ENCODE measurements at regions not wholly inside any gene's neighbourhood (a gene's known extent, or its start where the extent isn't known, plus 50 kb on each side); places are given as distances from the start of the nearest gene placed in this dataset.

GRCh38 chr7:46885167-46885566 is 696.7 kb downstream of the TNS3 start:
- BruUV-seq (replicated peaks) = no TSS peak

More at GRCh38 chr7:46885167-46885566, 696.7 kb downstream of the TNS3 start:
- H3K4me1 ChIP-seq (ENCODE audit: control insufficient read depth in 1 of 2, insufficient read depth in 2 of 2, low read length in 2 of 2) = peaks cover 6 to 12% of the 10 kb centered on the region in 2 experiments; a peak in 3 of 4 replicates
- ChIA-PET RAD21 (ENCODE audit: low non-redundant PET in 1 of 2, low total read pairs in 2 of 2, uncharacterized antibody in 2 of 2, unreplicated experiment in 2 of 2) (no interaction called here), POLR2A (no interaction called here), CTCF (no interaction called here)
- H3K4me3 ChIP-seq (replicated peaks in 1 of 2; ENCODE audit: low read depth in 1 of 2, low read length in 2 of 2) = no peak overlapping the region
- H2AFZ ChIP-seq (ENCODE audit: low read depth, low read length, poor library complexity, severe bottlenecking) = no peak overlapping the region
- TF ChIP-seq POLR2AphosphoS5 (IDR thresholded peaks at IDR 0.05; ENCODE audit: low read depth, low read length) (no peak), JUND (IDR thresholded peaks at IDR 0.05) (no peak), FOSL1 (IDR thresholded peaks at IDR 0.05; ENCODE audit: low read depth) (no peak), EZH2phosphoT487 (IDR thresholded peaks at IDR 0.05; ENCODE audit: borderline replicate concordance) (no peak), CBX3 (IDR thresholded peaks at IDR 0.05; ENCODE audit: low read depth) (no peak), EZH2 (IDR thresholded peaks at IDR 0.05) (no peak), CTCF (IDR thresholded peaks at IDR 0.05 in 2 of 3, conservative IDR thresholded peaks at IDR 0.05 in 1 of 3; ENCODE audit: borderline replicate concordance in 1 of 3, insufficient read depth in 1 of 3, low read depth in 2 of 3, low read length in 2 of 3) (no peak)
- H3K4me2 ChIP-seq (ENCODE audit: low read length) = no peak overlapping the region
- H3K36me3 ChIP-seq (ENCODE audit: control insufficient read depth in 1 of 2, insufficient read depth in 2 of 2, low read length in 2 of 2) = no peaks in the 10 kb centered on the region
- H3K27me3 ChIP-seq (ENCODE audit: insufficient read depth, low read length) = no peaks in the 10 kb centered on the region
- no peaks in the 10 kb centered on the region for H3K9me3 ChIP-seq (ENCODE audit: control insufficient read depth in 1 of 2, insufficient read depth in 1 of 2, low read depth in 1 of 2, low read length in 2 of 2)
- H4K20me1 ChIP-seq (ENCODE audit: insufficient read depth) = no peaks in the 10 kb centered on the region
- H3K9ac ChIP-seq (ENCODE audit: low read length) = no peak overlapping the region
- DNase-seq (ENCODE audit: low read depth, low spot score) = no peak
- no peak overlapping the region for H3K27ac ChIP-seq (ENCODE audit: low read depth, low read length)
- intact Hi-C loops (cut with micrococcal nuclease) = no loop called here
- no peak for ATAC-seq
- no peaks in the 10 kb centered on the region for H3K9me2 ChIP-seq (ENCODE audit: insufficient read depth)
- no peaks in the 10 kb centered on the region for H3K79me2 ChIP-seq (ENCODE audit: insufficient read depth, low read length)
